ENCODE measurements at regions not wholly inside any gene's neighbourhood (a gene's known extent, or its start where the extent isn't known, plus 50 kb on each side); places are given as distances from the start of the nearest gene placed in this dataset.
A peak's percentile ranks its signal among the peaks of the same experiment; 100 is the strongest.

- no peak for TF ChIP-seq CTCF (IDR thresholded peaks at IDR 0.05; ENCODE audit: low read depth, low read length)
- DNase-seq (ENCODE audit: extremely low read depth, low read depth), result peak; percentile 27
These were observed 193.8 kb upstream of the ACTBL2 start for GRCh38 chr5:57676222-57677098.

DNA sequence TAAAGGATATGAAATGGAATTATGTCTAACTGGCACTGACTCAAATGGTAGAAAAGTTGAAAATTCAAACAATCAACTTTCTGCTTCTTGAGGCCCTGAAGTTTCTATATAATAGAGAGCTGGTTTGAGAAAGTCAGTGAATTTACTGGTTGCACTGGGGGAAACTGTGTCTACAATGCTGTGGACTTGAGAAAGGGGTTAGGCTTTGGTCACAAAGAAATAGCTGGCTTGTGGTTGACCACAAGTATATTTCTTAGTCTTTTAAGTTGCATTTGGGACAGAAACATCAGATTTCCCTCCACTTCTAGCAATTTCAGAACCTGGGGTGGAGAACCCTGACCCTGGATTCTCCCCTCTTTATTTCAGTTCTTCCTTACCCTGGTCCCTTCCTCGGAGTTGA lies 192.6 kb upstream of the ACTBL2 start:
- no peak for TF ChIP-seq CTCF (IDR thresholded peaks at IDR 0.05; ENCODE audit: low read depth, low read length)
- DNase-seq (ENCODE audit: extremely low read depth, low read depth), result no peak

DNA sequence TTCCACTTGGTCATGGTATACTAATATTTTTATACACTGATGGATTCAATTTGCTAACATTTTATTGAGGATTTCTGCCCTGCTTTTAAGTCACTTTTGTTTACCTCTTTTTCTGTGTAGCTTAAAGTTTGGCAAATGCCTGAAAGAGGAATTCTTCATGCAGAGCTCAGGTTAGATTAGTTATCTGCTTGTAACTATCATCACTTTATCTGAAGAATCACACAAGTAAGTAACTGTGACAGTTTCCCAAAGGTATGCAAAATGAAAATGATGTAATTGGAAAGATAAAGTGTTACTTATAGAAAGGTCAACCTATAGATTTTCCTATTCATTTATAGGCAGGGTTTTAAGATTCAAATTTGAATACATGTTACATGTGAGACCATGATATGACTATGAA lies 188.8 kb upstream of the ACTBL2 start:
- DNase-seq (ENCODE audit: extremely low read depth, low read depth), result no peak
- no peak for TF ChIP-seq CTCF (IDR thresholded peaks at IDR 0.05; ENCODE audit: low read depth, low read length)

DNA sequence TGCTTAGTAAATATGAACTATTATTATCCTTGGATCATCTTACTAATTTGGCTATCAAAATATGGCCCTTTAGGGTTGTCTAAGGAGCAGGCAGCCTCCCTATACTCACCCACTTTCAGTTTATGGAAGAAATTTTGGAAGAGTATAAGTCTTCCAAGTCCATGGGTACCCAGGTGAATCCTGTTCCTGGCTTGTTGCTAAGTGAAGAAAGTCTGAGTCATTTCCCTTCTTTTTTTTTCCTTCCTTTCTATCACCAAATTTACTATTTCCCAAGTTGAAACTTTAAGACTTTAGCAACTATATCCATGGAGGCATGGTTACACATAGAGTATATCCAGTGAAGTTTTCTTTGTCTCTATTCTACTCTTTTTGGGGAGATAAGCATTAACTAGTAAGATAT lies 184.0 kb upstream of the ACTBL2 start:
- no peak for DNase-seq (ENCODE audit: extremely low read depth, low read depth)
- TF ChIP-seq CTCF (IDR thresholded peaks at IDR 0.05; ENCODE audit: low read depth, low read length), result no peak

GRCh38 chr5:57665146-57665936 lies 182.7 kb upstream of the ACTBL2 start:
- no peak for TF ChIP-seq CTCF (IDR thresholded peaks at IDR 0.05; ENCODE audit: low read depth, low read length)
- no peak for DNase-seq (ENCODE audit: extremely low read depth, low read depth)

DNA sequence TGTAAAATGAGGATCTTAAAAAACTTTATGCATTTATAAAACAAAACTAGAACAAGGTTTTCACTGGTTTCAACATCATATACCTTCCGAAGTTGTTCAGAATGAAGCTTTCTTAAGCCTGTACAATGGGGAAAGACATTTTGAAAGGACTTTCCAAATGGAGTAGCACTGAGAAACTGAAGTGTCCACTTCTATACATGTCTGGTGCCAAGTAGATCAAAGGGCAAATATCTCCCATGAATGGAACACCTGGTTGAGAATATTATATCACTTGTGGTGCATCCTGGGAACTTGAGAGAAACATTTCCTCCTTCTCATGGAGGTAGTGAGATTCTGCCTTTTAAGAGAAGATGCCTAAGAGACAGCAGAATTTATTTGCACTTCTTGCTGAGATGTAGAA lies 182.1 kb upstream of the ACTBL2 start:
- no peak for DNase-seq (ENCODE audit: extremely low read depth, low read depth)
- TF ChIP-seq CTCF (IDR thresholded peaks at IDR 0.05; ENCODE audit: low read depth, low read length), result no peak

GRCh38 chr5:57663466-57663865 lies 180.9 kb upstream of the ACTBL2 start:
- TF ChIP-seq CTCF (IDR thresholded peaks at IDR 0.05; ENCODE audit: low read depth, low read length), result no peak
- DNase-seq (ENCODE audit: extremely low read depth, low read depth), result no peak

Data from AG09319 (cell line).